Inflammatory macrophage (primary cell): ENCODE measurements at regions not wholly inside any gene's neighbourhood (a gene's known extent, or its start where the extent isn't known, plus 50 kb on each side); places are given as distances from the start of the nearest gene placed in this dataset.

Experiments used
- DNase-seq, 2 donors: peaks; one replicate each; pipeline ENCODE4 v3.0.0-alpha.2; 2020 to 2022

DNA sequence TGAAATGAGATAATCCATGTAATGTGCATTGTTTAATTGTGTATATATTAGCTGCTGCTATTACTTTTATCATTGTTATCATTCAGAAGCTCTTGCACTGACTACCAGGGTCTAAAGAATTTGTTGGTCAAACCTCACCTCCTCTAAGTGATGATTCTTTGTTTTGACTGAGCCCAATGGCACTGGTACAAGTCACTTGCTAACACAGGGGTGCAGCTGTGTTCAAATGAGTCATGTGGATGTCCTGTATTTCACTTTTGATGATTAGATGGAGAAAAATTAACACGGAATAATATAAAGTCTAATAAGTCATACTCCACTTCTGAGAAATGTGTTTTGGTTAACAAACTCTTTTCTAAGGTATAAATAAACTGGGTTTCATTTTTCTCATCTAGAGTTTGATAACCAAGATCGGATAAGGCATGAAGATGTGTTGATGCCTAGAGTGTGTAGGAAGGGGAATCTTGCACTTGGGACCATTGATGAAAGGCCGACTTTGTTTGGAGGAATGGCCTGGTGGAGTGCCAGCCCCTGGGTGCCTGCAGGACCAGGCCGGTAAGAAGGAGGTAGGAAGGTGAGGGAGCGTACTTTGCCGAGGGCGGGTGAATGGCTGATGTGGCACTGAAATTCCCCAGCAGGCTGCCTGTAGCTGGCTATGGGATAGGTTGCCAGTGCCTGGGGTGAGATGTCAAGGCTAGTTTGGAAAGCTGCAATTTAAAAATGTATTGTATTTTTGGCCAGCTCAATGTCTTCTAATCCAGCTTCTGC lies 244.7 kb upstream of the ZPLD1 start:
- DNase-seq = no peak

DNA sequence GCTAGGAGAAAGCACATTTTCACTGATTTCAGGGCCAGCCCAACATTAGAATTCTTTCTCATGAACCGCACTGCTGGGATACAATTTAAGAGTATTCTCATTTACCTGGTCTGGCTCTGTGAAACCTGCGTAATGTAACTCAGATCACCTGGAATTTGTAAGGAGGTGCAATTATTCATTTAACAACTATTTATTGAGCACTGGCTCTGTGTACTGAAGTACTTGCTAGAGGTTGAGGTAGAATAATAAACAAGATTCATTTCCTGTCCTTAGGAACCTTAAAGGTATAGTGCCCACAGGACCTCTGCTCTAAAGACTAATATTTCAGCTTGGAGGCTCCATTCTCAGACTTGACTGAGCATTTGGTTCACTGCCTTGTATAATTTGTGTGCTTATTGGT lies 242.2 kb upstream of the ZPLD1 start:
- no peak for DNase-seq

DNA sequence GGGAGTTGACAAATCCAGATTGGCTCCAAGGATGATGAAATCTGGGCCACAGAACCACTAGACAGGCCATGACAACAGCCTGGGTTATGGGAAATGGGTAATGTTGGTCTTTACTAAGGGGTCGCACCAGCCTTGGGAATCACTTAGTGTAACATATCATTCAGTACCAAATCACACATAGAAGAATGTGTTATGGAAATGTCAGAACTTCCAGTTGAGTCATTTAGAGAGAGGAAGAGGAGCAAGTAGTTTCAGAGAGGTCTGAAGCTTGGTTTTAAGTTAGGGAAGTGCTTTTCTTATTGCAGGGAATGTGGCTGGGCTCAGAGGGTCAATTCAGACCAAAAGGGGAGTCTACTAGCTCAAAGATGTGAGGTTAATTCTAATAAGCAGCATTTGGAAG lies 241.6 kb upstream of the ZPLD1 start:
- peak in 1 of 2 donors; percentile 36 for DNase-seq

DNA sequence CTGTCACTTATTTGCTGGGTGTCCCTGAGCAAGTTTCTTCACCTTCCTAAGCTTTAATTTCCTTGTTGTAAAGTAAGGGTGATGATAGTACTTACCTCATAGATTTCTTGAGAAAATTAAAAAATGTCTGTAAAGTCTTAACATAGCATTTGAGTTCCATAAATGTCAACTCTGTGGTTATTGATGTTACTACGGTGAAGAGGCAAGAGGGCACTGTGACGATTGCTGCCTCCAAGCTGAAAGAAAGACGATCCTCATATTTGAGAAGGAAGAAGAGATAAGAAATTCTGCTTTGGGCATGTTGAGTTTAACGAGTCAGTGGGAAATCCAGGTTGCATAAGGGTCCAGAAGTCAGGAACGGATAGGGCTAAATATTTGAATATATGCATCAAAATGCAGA lies 240.8 kb upstream of the ZPLD1 start:
- DNase-seq = no peak

DNA sequence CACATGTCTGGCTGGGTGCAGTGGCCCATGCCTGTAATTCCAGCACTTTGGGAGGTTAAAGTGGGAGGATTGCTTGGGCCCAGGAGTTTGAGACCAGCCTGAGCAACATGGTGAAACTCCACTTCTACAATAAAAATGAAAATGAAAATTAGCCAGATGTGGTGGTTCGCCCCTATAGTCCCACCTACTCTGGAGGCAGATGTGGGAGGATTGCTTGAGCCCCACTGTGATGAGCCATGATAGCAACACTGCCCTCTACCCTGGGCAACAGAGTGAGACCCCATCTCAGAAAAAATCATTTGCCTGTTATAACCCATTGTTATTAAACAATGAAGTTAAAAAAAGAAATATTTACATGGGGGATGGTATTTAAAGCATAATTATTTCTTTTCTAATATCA lies 240.1 kb upstream of the ZPLD1 start:
- no peak for DNase-seq

DNA sequence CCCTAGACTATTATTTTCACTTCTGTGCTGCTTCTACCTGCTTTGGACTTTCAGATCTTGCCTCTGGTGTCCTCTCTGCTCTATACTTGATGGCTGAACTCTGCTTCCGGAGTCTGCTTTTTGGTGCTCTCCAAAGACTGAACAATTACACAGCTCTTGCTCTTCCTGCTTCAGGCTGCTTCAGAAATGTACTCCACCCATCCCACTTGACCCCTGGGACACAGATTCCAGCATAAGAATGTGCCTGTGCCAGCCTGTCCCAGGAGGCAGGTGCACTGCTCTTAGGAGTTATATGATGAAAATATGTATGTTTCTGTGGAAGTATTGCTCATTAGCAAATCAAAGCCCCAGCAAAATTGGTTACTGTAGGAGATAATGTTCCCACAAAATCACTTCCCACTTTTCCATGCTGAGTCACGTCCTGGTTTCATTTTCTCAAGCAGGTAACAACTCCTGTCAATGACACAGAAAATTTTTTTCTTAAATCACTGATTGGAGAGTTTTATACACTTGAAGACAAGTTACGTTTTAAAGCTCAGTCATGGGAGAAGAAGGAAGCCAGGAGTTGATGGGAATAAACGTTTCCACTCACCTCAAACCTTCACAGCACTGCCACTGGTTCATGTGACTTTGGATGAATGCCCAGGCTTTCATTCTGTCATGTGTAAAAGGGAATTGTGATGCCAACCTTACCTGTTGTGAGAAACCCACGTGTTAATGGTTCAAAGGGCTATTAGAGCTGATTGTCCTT lies 239.4 kb upstream of the ZPLD1 start:
- DNase-seq = no peak

DNA sequence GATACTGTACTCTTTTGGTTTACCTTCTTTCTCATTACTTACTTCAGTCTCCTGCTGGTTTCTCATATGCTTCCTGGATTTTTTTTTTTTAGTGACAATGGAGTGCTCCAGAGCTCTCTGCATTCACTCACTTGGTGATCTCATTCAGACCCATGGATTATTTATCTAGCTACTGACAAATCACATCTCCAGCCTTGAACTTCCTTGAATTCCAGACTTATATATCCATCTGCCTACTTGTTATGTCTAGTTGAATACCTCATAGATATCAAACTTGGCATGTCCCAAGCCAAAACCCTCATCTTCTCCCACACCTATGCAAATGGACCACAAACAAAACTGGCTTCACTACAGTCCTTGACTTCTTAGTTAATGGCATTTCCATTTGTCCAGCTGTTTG lies 234.7 kb upstream of the ZPLD1 start:
- no peak for DNase-seq

DNA sequence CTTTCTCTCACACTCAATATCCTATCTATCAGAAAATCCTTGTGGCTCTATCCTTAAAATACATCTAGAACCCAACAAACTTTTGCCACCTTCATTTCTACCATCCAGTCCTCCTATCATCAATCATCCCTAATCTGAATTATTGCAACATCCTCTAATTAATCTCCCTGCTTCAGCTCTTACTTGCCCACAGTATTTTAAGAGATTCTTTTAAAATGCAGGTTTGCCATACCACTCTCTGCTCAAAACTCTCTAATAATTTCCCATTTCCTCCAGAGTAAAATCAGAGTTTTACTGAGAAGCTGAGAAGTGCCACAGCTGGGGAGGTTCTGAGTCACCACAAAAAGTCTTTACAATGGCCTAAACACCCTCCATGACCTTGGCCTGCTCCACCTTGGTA lies 234.3 kb upstream of the ZPLD1 start:
- no peak for DNase-seq

DNA sequence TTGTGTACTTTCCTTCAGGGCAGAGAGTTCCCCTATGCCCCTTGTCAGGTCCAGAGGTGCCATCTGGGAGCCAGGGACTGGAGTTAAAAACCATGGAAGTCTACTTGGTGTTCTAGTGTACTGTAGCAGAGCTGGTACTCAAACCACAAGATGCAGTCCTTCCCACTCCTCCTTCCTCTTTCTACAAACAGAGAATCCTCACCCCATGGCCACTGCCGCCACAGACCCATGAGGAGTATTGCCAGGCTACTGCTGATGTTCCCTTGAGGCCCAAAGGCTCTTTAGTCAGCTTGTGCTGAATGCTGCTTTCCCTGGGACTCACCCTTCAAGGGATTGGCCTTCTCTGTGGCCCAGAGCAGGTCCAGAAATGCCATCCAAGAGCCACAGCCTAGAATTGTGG lies 229.2 kb upstream of the ZPLD1 start:
- peak; percentile 77 to 82 for DNase-seq

DNA sequence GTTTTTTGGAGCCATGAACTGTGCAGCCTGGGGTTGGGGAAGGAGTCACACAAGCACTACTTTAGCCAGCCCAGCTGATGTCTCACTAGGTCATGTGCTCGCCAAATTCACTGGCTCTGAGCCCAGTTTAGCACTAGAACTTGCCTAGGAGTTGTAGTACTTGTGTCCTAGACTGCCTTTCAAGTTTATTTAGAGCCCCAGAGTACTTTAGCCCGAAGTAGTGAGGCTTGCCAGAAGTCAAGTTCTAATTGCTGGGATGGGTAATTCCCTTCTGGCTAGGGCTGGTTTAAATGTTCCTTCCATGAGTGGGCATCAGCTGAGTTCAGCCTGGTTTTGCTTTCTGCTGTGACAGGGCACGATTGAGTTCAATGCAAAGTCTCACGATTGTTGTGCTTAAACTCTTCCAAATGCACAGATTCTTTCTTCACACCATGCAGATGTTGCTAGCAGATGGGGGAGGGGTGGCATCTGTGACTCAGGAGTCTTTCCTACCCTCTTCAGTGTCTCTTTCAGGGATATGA lies 228.2 kb upstream of the ZPLD1 start:
- peak; percentile 48 to 64 for DNase-seq

DNA sequence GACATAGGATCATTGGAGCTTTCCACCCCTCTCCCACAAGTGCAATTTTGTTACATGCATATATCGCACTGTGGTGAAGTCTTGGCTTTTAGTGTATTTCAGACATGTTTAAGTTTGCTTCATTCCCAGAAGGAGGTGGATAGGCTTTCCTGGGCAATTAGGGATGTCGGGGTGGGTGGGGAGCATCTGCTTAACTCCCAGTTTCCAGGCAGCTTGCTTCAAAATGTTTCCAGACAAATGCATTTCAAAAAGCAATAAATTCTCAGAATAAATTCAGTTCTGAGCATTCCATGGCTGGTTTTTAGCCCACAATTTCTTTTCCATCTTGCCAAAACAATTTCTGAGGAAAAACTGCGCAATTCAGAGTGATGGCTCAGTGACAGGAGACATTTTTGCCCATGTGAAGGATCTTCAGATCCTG lies 227.7 kb upstream of the ZPLD1 start:
- DNase-seq = no peak

DNA sequence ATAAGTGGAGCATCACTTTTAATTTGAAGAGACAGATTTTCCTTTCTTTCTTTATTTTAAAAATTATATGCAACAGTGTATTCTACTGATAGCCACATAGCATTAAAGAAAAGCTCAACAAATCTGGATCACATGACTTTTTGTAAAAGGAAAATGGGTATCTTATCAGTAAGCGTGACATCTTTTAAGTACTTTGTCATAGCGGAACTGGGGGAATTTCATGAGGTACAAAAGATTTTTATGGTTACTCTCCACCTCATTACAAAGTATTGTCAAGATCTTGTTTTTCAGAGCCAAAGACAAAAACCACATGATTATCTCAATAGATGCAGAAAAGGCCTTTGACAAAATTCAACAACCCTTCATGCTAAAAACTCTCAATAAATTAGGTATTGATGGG lies 219.6 kb upstream of the ZPLD1 start:
- no peak for DNase-seq

DNA sequence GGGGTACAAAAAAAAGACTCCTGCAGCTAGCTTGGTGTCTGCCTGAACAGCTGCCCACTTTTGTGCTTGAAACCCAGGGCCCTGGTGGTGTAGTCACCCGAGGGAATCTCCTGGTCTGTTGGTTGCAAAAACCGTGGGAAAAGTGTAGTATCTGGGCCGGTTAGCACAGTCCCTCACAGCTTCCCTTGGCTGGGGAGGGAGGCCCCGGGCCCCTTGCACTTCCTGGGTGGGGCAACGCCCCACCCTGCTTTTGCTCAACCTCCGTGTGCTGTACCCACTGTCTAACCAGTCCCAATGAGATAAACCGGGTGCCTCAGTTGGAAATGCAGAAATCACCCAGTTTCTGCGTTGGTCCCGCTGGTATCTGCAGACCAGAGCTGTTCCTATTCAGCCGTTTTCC lies 211.7 kb upstream of the ZPLD1 start:
- peak; percentile 12 to 50 for DNase-seq

DNA sequence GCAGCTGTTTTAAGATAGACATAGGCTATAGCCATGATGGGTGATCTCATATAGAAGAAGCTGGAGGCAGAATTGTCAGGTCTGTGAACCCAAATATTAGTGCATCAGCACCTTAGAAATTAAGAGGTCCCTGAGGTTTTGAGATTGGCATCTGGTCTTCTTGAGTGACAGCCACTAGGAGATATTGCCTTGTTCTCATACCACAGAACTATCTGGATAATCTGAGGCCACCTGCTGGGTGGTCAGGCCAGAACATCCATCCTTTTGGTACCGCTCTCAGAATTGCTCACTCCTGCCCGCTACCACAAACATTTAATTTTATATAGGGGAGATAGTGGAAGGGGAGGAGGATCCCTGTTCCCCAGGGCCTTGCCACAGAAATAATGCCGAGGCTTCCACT lies 210.6 kb upstream of the ZPLD1 start:
- peak; percentile 20 to 46 for DNase-seq

DNA sequence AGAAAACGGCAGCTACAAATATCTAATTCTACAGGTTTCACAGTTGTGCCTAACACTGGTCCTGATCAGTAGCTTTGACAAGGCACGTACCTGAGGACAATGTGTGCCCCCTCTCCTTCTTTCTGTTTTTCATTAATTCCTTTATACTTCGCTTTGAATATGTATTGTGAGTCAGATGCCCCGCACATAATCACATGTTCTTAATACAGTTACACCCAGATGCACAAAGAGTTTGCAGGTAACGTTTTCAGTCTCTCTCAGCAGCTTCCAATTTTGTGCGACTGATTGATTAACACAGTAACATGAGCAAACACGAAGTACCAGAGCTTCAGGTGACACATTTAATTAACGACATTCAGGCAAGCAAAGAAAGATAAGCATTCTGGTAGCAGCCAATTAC lies 209.8 kb upstream of the ZPLD1 start:
- no peak for DNase-seq

DNA sequence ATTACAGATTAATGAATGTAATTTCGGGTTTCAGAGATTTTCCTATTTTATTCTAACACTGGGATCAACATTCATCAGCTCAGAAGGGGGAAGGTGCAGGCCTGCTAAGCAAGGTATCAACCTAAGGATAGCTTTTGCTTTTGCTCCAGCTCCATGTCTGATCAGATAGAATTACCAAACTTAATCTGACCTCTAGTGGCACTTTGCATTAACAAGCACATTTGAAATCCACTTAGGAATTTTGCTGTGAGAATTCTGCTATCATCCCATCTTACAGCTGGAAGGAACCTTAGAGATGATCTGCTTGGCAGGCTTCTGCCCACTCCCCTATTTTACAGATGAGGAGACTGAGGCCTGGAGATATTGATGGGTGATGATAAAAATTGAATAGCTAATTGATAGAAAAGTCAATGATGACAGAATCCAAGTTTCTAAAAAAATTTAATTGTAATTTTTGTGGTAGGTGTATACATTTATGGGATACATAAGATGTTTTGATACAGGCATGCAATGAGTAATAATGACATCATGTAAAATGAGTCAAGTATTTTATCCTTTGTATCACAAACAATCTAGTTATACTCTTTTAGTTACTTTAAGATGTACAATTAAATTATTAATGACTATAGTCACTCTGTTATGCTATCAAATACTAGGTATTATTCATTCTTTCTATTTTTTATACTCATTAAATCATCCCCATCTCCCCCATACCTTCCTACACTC lies 209.2 kb upstream of the ZPLD1 start:
- DNase-seq = peak; percentile 56 to 71

DNA sequence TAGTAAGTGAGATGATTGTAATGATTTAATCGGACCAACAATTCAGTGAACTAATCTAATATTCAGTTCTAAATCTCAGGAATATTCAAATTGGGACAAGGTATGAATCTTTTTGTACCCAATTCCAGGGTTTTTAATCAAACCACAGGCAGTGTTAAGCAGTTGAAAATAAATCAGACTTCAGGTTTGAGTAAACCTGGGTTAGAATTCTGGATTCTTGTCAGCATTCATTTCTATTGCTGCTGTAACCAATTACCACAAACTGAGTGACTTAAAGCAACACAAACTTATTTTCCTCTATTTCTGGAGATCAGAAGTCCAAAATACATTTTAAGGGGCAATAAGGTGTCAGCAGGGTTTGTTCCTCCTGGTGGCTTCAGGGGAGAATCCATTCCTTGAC lies 208.4 kb upstream of the ZPLD1 start:
- DNase-seq = no peak

DNA sequence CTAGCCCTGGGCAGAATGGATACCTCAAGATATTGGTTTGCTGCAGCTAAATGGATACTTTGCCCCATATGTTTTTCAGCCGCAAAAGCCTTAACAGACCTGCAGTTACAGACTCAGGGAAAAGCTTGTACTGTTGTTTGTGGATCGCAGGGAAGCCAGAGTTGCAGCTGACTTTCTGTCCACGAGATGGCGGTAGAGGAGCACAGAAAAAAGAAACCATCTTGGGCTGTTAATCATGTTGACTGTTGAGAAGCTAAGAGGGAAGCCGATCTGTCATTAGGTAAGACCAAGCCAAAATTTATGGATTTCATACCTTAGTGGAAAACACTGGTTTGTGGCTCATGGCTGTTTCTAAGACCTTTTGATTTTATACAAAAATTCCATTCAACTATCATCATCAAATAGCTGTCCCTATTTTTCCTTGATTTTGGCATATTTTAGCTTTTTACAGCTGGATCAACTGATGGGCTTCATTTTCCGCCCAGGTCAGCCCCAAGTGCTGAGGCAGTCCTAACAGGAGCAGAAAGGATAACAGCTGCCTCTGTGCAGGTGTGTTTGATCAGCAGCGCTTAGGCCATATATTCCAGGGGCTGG lies 205.7 kb upstream of the ZPLD1 start:
- DNase-seq = peak; percentile 82 to 92

DNA sequence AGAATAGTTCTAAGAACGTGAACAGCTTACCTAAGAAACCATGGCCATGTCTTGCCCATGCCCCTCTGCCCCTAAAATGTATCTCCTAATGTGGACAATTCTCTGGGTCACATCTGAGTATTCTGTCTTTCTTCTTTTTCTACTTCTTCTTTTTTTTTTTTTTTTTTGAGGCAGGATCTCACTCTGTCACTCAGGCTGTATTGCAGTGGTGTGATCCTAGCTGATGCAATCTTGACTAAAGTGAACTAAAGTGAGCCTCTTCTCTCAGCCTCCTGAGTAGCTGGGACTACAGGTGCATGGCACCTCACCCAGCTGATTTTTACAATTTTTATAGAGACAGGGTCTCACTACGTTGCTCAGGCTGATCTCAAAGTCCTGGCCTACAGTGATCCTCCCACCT lies 204.8 kb upstream of the ZPLD1 start:
- peak; percentile 9 to 60 for DNase-seq

DNA sequence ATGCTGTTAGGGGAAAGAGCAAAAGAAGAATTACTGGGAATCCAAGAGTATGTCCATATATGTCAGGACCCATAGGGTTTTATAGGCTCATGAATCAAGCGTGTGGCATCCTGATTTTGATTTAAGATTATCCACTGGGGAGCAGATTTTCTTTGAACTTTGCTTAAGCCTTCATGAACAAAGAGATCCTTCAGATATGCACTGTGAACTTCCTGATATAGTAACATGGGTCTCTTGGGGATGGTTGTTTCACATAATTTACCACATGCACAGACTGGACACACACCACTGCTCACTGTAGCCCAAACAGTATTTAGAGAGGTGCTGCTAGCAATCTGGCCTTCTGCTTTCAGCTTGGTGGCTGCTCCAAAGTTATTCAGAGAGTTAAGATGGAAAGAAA lies 200.9 kb upstream of the ZPLD1 start:
- DNase-seq = no peak

DNA sequence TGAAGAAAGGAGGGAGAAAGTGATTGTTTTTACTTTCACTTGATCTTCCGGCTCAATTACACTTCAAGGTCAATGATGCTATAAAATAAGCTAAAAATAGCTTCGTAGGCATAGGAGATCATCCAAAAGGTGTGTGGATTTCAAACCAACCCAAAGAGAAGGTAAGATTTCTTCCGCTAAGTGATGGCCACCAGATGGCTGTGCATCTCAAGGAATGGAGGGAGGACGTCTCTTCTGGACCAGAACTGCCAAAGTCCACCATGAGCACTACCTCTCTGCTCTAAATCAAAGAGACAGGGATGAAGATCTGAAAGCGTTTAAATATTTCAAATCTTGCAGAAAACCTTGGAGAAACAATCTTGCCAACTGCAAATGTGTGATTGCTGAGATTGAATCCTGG lies 199.1 kb upstream of the ZPLD1 start:
- DNase-seq = no peak

DNA sequence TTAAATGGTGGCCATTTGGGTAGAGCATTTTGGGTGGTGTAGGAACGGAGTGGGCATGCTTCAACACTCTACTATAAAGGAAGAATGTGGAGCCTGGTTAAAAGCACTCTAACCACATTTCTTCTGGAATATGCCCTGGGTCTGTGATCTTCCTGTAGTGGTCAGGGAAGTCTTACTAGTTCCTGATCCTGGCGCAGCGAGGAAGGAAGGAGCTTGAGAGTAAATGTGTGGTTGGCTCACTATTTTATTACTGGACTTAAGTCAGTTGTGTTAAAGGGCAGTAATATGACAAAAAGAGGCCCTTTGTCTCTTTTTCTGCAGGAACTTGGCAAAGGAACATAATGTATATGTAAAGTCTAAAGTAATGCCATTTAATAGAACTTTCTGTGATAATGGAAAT lies 197.6 kb upstream of the ZPLD1 start:
- no peak for DNase-seq

DNA sequence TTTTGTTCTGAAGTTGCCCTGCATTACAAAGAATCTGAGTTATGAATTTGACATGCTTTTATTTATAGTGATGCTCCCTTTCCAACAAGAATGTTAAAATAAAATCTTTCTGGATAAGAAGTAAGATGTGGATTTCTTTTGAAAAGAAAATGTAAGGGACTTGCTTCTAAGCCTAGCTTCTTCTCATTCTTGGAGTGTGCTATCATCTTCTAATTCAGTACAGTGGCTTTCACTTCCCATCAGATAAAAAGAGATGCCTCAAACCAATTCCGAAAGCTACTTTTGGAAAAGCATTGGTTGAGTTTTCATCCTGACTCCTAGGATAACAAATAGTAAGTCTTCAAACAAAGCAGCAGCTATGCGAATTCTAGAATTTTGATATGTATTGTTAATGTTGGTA lies 197.0 kb upstream of the ZPLD1 start:
- no peak for DNase-seq
